HG03097 (cell line): ENCODE measurements at regions not wholly inside any gene's neighbourhood (a gene's known extent, or its start where the extent isn't known, plus 50 kb on each side); places are given as distances from the start of the nearest gene placed in this dataset.

Experiments
- ATAC-seq: cut with Tn5 transposase; IDR thresholded peaks from one replicate; pipeline ENCODE4 v1.9.1; 2021; ENCODE audit not compliant: unreplicated experiment, low FRiP score

GRCh38 chr10:8990280-8990987, 935.9 kb downstream of the GATA3 start:
- ATAC-seq: no peak

GRCh38 chr10:8992009-8992408, 937.5 kb downstream of the GATA3 start:
- ATAC-seq: no peak

DNA sequence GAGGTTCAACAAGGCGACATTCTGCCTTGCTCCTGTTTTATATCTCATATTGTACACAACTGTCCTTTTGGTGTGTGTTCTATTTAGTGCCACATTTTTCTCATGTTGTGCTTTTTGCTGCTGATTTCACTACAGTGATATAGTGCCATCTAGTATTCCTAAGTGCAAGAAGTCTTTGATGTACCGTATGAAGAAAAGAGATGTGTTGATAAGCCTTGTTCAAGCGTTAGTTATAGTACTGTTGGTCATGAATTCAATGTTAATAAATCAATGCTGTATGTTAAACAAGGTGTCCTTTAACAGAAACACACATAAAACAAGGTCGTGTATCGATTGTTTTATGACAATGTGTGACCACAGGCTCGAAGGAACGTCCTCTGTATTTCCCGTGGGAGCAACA, 939.4 kb downstream of the GATA3 start:
- no peak for ATAC-seq

GRCh38 chr10:8998751-8999150, 944.3 kb downstream of the GATA3 start:
- ATAC-seq: no peak

GRCh38 chr10:9003122-9003521, 948.6 kb downstream of the GATA3 start:
- no peak for ATAC-seq

DNA sequence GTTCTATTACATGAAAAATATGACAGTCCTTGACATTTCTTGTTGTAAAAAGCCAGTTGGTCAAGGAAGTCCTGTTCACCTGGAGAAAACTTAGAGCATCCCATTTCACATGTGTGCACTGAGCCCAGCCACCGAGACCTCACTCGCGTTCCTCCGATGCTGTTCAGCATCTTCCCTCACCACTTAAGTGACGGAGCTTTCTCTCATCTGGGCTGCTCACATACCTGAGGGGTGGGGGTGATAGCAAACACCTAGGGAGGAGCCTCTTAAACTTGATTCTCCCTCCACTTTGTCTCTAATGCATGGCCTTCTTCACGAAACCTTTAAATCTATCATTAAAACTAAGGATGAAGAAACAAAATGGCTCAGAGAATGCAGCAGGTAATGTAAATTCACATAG, 950.2 kb downstream of the GATA3 start:
- no peak for ATAC-seq

DNA sequence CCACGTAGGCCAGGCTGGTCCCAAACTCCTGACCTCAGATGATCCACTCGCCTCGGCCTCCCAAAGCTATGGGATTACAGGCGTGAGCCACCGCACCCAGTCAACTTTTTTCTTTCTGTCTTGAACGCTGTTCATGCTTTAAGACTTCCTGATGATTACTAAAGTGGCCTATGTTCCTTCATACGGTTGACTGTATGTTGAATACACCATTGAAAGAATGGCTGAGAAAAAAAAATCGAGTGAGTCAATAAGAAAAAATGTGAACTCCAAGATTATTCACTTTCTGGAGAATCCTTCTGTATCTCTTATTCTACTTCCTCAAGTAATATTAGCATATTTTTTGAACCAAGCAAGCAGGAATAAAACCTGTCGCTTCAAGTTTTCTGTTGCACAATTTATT, 955.0 kb downstream of the GATA3 start:
- ATAC-seq: no peak

- ATAC-seq: no peak
Observed at GRCh38 chr10:9010093-9010492, 955.6 kb downstream of the GATA3 start.

DNA sequence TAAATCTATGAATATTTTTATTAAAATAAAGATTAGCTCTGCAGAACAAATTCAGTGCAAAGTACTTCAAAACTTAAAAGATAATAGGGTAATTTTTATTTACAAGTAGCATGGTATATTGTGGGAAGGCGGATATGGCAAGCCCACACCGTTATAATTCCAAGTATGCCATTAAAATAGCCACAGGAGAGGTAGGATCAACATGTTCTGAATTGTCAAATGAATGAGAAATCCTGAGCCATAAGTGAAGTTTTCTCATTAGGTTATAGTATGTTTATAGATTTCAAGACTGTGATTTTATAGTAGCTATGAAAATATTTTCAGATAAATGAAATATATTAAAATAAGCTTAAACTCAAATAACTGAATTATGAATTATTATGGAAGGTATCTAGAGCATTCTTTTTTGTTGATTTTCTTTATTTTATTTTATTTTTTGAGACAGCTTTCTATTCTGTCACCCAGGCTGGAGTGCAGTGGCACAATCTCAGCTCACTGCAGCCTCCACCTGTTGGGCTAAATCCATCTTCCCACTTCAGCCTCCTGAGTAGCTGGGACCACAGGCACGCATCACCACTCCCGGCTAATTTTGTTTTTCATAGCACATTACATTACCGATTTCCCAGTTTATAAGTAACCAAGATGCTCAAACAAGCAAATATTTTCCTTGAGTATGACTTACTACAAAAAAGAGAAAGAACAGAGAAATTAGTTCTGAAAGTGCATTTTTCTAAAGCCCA, 956.6 kb downstream of the GATA3 start:
- ATAC-seq: no peak

DNA sequence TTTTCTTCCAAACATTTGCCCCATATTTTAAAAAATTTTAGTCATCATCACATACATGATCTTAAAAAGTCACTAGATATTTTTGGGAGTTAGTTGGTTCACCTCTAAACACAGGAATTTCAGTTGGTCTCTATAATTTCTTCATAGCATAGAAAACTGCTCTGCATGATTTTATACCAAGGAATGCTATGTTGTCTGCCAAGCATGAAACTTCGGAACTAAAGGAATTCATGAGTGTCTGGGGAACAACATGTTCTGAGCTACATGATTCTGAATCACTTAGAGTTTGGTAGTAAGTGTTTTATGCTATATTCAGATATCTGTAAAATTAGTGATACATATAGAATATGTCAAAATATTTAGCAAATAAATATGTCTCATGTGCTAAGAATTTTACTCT, 957.8 kb downstream of the GATA3 start:
- no peak for ATAC-seq

DNA sequence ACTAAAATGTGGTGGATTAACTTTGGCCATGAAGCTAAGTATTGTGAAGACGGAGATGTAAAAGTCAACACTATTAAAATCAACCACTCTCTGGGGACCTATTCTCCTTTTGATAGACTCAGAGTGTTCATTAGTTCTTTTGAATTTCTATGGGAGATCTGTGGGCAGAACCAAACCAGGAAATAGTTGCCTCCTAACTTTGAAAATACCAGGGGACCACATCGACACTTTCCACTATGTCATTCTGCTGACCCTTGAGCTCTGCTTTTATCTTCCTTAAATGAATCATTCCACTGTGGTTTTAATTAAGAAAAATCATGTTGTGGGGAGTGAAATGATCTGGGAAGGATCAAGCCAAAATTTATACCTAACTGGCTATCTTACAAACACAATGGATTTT, 960.5 kb downstream of the GATA3 start:
- ATAC-seq: no peak

- ATAC-seq: no peak
Observed at GRCh38 chr10:9015447-9015846, 961.0 kb downstream of the GATA3 start.

GRCh38 chr10:9016930-9017329, 962.4 kb downstream of the GATA3 start:
- no peak for ATAC-seq

DNA sequence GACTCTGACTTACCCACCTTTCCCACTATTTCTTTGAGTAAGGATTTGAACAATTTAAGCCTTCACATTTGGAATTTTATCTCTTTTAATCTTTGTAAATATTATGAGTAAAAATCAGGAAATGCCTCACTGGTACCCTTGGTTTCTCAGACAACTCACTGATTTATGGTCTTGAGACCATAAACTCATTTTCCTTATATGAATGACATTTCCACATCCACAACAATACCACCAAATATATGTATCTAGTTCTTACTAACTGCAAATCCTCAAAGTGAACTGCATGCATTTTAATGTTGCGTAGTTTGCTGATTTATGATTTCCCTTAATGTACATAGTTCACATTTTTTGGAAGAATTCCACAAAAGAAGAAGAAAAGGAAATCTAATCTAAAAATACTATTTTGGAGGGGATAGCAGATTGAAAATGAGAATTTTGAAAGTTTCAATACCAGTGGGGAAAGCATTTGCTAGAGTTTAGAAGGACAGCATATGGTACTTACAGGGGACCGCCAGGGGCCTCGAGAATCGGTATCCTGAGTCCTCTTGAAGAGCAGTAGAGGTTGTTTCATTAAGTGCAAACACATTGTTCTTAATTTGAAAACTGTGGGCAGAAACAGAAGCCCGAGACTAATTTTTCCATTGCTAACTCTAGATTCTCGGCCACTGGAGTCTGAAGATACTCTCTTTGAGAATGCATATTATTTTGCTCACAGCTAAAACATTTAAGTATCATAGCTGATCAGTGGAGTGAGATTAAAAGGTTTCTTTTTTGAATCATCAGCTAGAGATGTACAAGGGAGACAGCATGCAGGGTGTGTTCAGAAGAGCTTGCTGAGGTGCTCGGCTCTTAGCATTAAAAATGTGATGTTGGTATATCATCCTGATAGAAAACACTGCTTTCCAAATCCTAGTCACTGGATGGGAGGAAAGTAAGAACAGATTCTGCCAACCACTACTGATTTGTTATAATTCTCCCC, 964.0 kb downstream of the GATA3 start:
- ATAC-seq: no peak

DNA sequence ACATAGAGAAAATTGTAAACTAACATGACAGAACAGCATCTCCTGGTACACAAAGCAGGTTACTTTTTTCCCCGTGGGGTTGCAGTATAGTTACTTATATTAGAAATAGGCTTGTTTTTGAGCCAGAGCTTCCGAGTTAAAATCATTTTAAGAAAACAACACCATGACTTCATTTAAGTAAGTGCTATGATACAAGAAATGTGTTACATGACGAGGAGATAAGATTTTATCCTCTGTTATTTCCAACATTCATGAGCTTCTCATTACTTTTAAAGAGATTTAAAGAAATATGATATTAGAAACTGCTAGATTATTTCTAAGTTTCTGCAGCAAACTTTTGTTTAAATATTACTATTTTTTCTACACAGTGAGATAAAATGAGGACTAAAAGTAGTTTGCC, 968.7 kb downstream of the GATA3 start:
- no peak for ATAC-seq

DNA sequence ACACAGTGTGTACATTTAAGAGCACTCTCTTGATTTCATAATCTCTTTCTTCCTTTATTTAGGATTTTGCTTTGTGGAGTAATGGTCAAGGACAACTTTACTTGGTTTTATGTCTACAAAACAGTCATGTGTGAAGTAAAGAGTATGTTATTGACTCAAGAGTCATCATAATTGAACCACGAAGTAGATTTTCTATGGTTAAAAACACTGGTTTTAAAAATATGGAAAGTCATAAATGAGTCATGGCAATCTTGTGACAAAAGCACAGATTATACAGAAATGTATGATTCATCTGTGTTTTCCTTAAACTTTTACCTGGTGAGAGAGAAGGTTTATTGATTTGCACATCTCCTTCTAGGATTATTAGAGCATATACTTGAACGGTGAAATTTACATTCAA, 969.7 kb downstream of the GATA3 start:
- no peak for ATAC-seq

DNA sequence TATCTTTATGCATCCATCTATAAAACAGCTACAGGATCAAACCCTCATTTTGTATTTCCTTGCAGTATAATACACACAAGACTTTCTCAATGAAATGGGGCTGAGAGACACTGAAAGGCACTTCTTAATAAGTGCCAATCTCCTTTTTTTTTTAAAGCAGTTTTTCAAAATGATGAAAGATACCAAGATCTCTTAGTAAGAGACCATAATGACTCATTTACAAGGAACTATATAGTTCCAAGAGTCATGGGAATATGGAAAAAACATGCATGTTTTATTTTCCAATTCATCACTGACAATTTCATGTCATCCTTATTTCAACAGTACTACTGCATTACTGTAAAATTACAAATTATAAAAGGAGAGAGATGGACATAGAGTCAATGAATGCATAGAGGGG, 973.7 kb downstream of the GATA3 start:
- no peak for ATAC-seq

- ATAC-seq: no peak
Observed at GRCh38 chr10:9035355-9035754, 980.9 kb downstream of the GATA3 start.

DNA sequence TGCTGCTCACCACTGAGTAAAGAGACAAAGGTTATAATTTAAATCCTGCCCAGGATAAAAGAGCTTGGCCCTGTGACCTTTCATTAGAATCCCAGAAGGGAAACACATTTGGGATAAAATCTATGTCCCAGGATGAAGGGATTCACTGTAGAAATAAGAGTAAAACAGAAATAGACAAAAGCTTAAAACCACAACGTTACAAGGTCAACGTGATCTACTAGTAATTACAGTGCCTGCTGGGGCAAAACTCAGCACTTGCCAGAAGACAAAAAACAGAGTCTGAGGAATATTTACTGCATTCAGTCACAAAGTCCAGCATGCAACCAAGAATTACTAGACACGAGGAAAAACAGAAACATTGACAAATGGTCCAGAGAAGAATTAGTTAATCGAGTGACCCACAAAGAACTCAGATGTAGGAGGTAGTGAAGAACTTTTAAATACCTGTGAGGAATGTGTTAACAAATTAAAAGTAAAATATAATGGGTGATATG, 982.3 kb downstream of the GATA3 start:
- no peak for ATAC-seq

GRCh38 chr10:9038146-9038714, 983.7 kb downstream of the GATA3 start:
- no peak for ATAC-seq

DNA sequence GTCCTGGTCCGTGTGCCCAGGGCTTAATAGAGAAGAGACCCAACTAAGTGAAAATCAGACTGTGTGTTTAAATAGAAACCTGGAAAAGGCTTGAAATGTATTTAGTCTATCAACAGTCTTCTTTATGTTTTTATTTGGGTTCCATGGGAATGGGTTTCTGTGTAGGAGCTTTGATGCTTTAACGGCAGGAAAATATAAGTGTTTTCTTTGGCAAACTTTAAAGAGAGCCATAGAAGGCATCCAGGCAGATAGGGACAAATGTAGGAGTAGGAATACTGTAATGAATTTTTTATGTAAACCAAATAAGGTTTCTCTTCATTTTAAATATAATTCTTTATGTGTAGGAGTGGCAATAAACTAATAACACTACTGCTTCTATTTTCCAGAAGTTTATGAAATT, 989.0 kb downstream of the GATA3 start:
- no peak for ATAC-seq
